Stimulated activated CD4-positive, alpha-beta T cell treated with anti-CD3 and anti-CD28 coated beads, Interleukin-2, amount 100 ng/mL, for 24 hours (primary cell): ENCODE measurements at regions not wholly inside any gene's neighbourhood (a gene's known extent, or its start where the extent isn't known, plus 50 kb on each side); places are given as distances from the start of the nearest gene placed in this dataset.
"Not testable (repeated sequence)": the region's sequence is repeated elsewhere in the genome, so short reads cannot be mapped to it uniquely, and the experiment has no call there.

ENCODE experiments used
- DNase-seq, 2 donors: peaks; one replicate each; pipeline ENCODE4 v3.0.0-alpha.2; 2020

- DNase-seq, result no peak
Measured at GRCh38 chr5:130939059-130939458, 226.0 kb downstream of the HINT1 start.

GRCh38 chr5:130937046-130937445, 228.0 kb downstream of the HINT1 start:
- DNase-seq, result no peak

GRCh38 chr5:130923543-130924124, 241.4 kb downstream of the HINT1 start:
- no peak for DNase-seq

GRCh38 chr5:130912088-130912487, 253.0 kb downstream of the HINT1 start:
- DNase-seq, result no peak

- DNase-seq, result no peak
Measured at GRCh38 chr5:130908186-130908585, 256.9 kb downstream of the HINT1 start.

- DNase-seq, result not testable (repeated sequence)
Measured at GRCh38 chr5:130897537-130898195, 267.4 kb downstream of the HINT1 start.

GRCh38 chr5:130897181-130897536, 267.9 kb downstream of the HINT1 start:
- DNase-seq, result not testable (repeated sequence)

GRCh38 chr5:130896636-130897035, 268.4 kb downstream of the HINT1 start:
- DNase-seq, result no peak

GRCh38 chr5:130893006-130893405, 272.1 kb downstream of the HINT1 start:
- DNase-seq, result no peak

GRCh38 chr5:130890610-130891009, 274.4 kb downstream of the HINT1 start:
- no peak for DNase-seq

- DNase-seq, result no peak
Measured at GRCh38 chr5:130885691-130886090, 279.4 kb downstream of the HINT1 start.

GRCh38 chr5:130885027-130885426, 280.0 kb downstream of the HINT1 start:
- DNase-seq, result no peak

GRCh38 chr5:130884023-130884422, 281.0 kb downstream of the HINT1 start:
- DNase-seq, result no peak

GRCh38 chr5:130875656-130876055, 289.4 kb downstream of the HINT1 start:
- no peak for DNase-seq

- no peak for DNase-seq
Measured at GRCh38 chr5:130874861-130875417, 290.1 kb downstream of the HINT1 start.

GRCh38 chr5:130871346-130872086, 293.5 kb downstream of the HINT1 start:
- peak; percentile 24 to 49 for DNase-seq

GRCh38 chr5:130870691-130871090, 294.4 kb downstream of the HINT1 start:
- DNase-seq, result no peak

GRCh38 chr5:130868186-130868840, 296.7 kb downstream of the HINT1 start:
- no peak for DNase-seq

- DNase-seq, result no peak
Measured at GRCh38 chr5:130845049-130845765, 319.8 kb downstream of the HINT1 start.

- DNase-seq, result no peak
Measured at GRCh38 chr5:130836729-130837649, 328.1 kb downstream of the HINT1 start.

GRCh38 chr5:130817598-130818384, 347.3 kb downstream of the HINT1 start:
- DNase-seq, result not testable (repeated sequence)
